SK-N-SH (cell line): ENCODE measurements at regions not wholly inside any gene's neighbourhood (a gene's known extent, or its start where the extent isn't known, plus 50 kb on each side); places are given as distances from the start of the nearest gene placed in this dataset.

ENCODE experiments used
- CTCF ChIA-PET: fragments of 300-600, 350-600 bp; formaldehyde crosslinking; extraction: SDS; loops from one replicate; lab custom pipeline; 2021; lab: Yijun Ruan, JAX
- POLR2A ChIA-PET: fragments of 350-600 bp; sonication (Branson Sonifier 250); formaldehyde crosslinking; extraction: SDS; loops from one replicate; lab custom pipeline; 2020; ENCODE audit warnings: antibody characterized with exemption, inconsistent platforms; lab: Yijun Ruan, JAX
- DNase-seq: peaks from one replicate; pipeline ENCODE4 v3.0.0; 2012
- H2AFZ ChIP-seq: fragments of 200-600 bp; sonication (generic); 2 replicates; pipeline ENCODE4 v1.8.1; 2016; ENCODE audit warnings: antibody characterized with exemption, mild to moderate bottlenecking, low read depth
- H3F3A ChIP-seq: fragments of 200-600 bp; sonication (generic); replicated peaks from 2 replicates; pipeline ENCODE3; 2016; ENCODE audit warnings: antibody characterized with exemption, mild to moderate bottlenecking; ENCODE audit not compliant: insufficient read depth
- H3K27ac ChIP-seq, 2 experiments: fragments of 200-500 bp in 1 of 2; fragments of 200-600 bp in 1 of 2; sonication (Bioruptor generic) in 1 of 2; sonication (generic), shearing (Covaris generic) in 1 of 2; 2 replicates each; pipeline versions ENCODE4 v1.5.1 to v1.6.1; 2014 to 2016; ENCODE audit warnings: low read depth in 2 of 2, inconsistent platforms in 1 of 2, low read length in 1 of 2, mild to moderate bottlenecking in 1 of 2, mixed read lengths in 1 of 2
- H3K27me3 ChIP-seq: fragments of 200-600 bp; sonication (generic), shearing (Covaris generic); 2 replicates; pipeline ENCODE4 v1.6.1; 2016; ENCODE audit warnings: mixed run types; ENCODE audit not compliant: insufficient read depth
- H3K36me3 ChIP-seq, 2 experiments: fragments of 200-500 bp in 1 of 2; fragments of 200-600 bp in 1 of 2; sonication (Bioruptor generic) in 1 of 2; sonication (generic) in 1 of 2; replicated peaks in 1 of 2; 2 replicates each; pipeline versions ENCODE3 to v1.5.1; 2014 to 2016; ENCODE audit warnings: low read length in 1 of 2, mild to moderate bottlenecking in 1 of 2; ENCODE audit not compliant: insufficient read depth in 2 of 2, control insufficient read depth in 1 of 2
- H3K4me1 ChIP-seq, 2 experiments: fragments of 200-500 bp in 1 of 2; fragments of 200-600 bp in 1 of 2; sonication (Bioruptor generic) in 1 of 2; sonication (generic), shearing (Covaris generic) in 1 of 2; 2 replicates each; pipeline versions ENCODE4 v1.5.1 to v1.6.1; 2014 to 2016; ENCODE audit warnings: low read depth in 1 of 2, low read length in 1 of 2, mixed run types in 1 of 2; ENCODE audit not compliant: insufficient read depth in 2 of 2, control insufficient read depth in 1 of 2
- H3K4me2 ChIP-seq: fragments of 200-600 bp; sonication (generic), shearing (Covaris generic); 2 replicates; pipeline ENCODE4 v1.6.1; 2017; ENCODE audit warnings: mixed run types
- H3K4me3 ChIP-seq, 2 experiments: fragments of 200-500 bp in 1 of 2; fragments of 200-600 bp in 1 of 2; sonication (Bioruptor generic) in 1 of 2; sonication (generic), shearing (Covaris generic) in 1 of 2; 2 replicates each; pipeline versions ENCODE4 v1.5.1 to v1.8.1; 2014 to 2016; ENCODE audit warnings: low read depth in 2 of 2, inconsistent platforms in 1 of 2, low read length in 1 of 2, mild to moderate bottlenecking in 1 of 2, mixed read lengths in 1 of 2, moderate library complexity in 1 of 2
- H3K79me2 ChIP-seq: fragments of 200-600 bp; sonication (generic); 2 replicates; pipeline ENCODE4 v1.8.1; 2017; ENCODE audit warnings: mild to moderate bottlenecking; ENCODE audit not compliant: insufficient read depth
- H3K9ac ChIP-seq: fragments of 200-600 bp; sonication (generic); 2 replicates; pipeline ENCODE4 v1.6.1; 2017; ENCODE audit warnings: mixed run types
- H3K9me2 ChIP-seq: fragments of 200-600 bp; sonication (generic); 2 replicates; pipeline ENCODE4 v1.6.1; 2017; ENCODE audit warnings: mixed run types
- H3K9me3 ChIP-seq: fragments of 200-600 bp; sonication (generic); 2 replicates; pipeline ENCODE4 v1.6.1; 2017; ENCODE audit warnings: mixed run types, mild to moderate bottlenecking, moderate library complexity
- H4K20me1 ChIP-seq: fragments of 200-600 bp; sonication (generic); 2 replicates; pipeline ENCODE4 v1.6.1; 2017; ENCODE audit warnings: mild to moderate bottlenecking, mixed run types; ENCODE audit not compliant: insufficient read depth
- FOXJ3 ChIP-seq: sonication (generic); formaldehyde crosslinking; IDR thresholded peaks from 2 replicates; pipeline ENCODE4 v1.5.1; 2020; ENCODE audit warnings: mild to moderate bottlenecking, missing genetic modification reagents
- FOXM1 ChIP-seq: IDR thresholded peaks from 2 replicates; pipeline ENCODE4 v1.4.0; 2012; ENCODE audit warnings: low read depth, mild to moderate bottlenecking
- GATA2 ChIP-seq: sonication (generic); formaldehyde crosslinking; IDR thresholded peaks from 2 replicates; pipeline ENCODE4 v1.5.0; 2020; ENCODE audit warnings: mild to moderate bottlenecking, missing genetic modification reagents
- NFIC ChIP-seq: IDR thresholded peaks from 2 replicates; pipeline ENCODE4 v1.4.0; 2012; ENCODE audit warnings: borderline replicate concordance
- POLR2AphosphoS5 ChIP-seq: IDR thresholded peaks from 2 replicates; pipeline ENCODE4 v1.6.1; 2012; ENCODE audit warnings: low read depth, low read length
- RAD21 ChIP-seq: IDR thresholded peaks from 2 replicates; pipeline ENCODE4 v1.6.1; 2012; ENCODE audit warnings: mild to moderate bottlenecking, low read length
- RCOR1 ChIP-seq: fragments of 150-350 bp; IDR thresholded peaks from 2 replicates; pipeline ENCODE4 v1.6.1; 2017; ENCODE audit warnings: antibody characterized with exemption, low read length
- SMC3 ChIP-seq: IDR thresholded peaks from 2 replicates; pipeline ENCODE4 v1.6.1; 2012; ENCODE audit warnings: low read depth, low read length, improper control_type of control experiment
- USF2 ChIP-seq: fragments of 150-350 bp; IDR thresholded peaks from 2 replicates; pipeline ENCODE4 v1.6.1; 2017; ENCODE audit warnings: antibody characterized with exemption, low read length, low read depth, borderline replicate concordance
- YY1 ChIP-seq: IDR thresholded peaks from 2 replicates; pipeline ENCODE4 v1.4.0; 2012; ENCODE audit warnings: low read depth, mild to moderate bottlenecking
- WGBS: methylation state at CpG from one replicate; pipeline ENCODE4 v1.1.6; 2017; ENCODE audit warnings: low lambda C conversion rate; 5-methylcytosine and 5-hydroxymethylcytosine counted together
- TF ChIP-seq, protein P1 (sequence below): IDR thresholded peaks from 2 replicates; pipeline ENCODE4 v1.4.0; 2012; ENCODE audit warnings: low read depth, borderline replicate concordance
- TF ChIP-seq, protein P2 (sequence below): IDR thresholded peaks from 2 replicates; pipeline ENCODE4 v1.4.0; 2012; ENCODE audit warnings: low read depth, borderline replicate concordance
- TF ChIP-seq, protein P3 (sequence below): fragments of 200-600 bp; sonication (generic); IDR thresholded peaks from 2 replicates; pipeline ENCODE4 v1.6.1; 2017; ENCODE audit warnings: antibody characterized with exemption, mild to moderate bottlenecking, moderate library complexity
- TF ChIP-seq, protein P4 (sequence below): IDR thresholded peaks from 2 replicates; pipeline ENCODE4 v1.4.0; 2012; ENCODE audit warnings: low read depth

DNA sequence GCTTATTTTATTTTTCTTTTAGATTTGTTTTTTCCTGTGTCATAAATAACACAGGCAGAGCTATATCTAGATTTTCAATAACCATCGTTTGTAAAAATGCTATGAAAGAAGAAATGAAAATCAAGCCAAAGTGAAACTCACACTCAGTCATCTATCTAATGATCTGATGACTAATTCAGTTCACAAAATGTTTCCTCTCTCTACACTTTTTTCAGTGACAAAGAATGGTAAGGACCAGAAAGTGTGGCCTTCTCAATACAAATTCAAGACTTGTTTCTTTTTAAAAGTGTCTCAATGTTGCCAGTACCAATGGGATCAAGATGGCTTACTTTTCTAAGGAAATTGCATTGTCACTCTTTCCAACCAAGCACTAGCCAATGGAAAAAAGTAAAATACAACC is 282.8 kb upstream of the PKN2 start:
- POLR2A ChIA-PET, result no interaction called here
- H4K20me1 ChIP-seq, result no peaks in the 10 kb centered on the region

More for the DNA sequence above, 282.8 kb upstream of the PKN2 start:
- H3K4me2 ChIP-seq, result no peak overlapping the region
- no peaks in the 10 kb centered on the region for H3K9me3 ChIP-seq
- H3K9me2 ChIP-seq, result no peaks in the 10 kb centered on the region
- no peaks in the 10 kb centered on the region for H3K4me1 ChIP-seq
- 2% methylated on average over 1 of the region's 1 CpG for WGBS
- no peak for TF ChIP-seq FOXJ3 (CRISPR knock-in tag)
- TF ChIP-seq, protein P1, sequence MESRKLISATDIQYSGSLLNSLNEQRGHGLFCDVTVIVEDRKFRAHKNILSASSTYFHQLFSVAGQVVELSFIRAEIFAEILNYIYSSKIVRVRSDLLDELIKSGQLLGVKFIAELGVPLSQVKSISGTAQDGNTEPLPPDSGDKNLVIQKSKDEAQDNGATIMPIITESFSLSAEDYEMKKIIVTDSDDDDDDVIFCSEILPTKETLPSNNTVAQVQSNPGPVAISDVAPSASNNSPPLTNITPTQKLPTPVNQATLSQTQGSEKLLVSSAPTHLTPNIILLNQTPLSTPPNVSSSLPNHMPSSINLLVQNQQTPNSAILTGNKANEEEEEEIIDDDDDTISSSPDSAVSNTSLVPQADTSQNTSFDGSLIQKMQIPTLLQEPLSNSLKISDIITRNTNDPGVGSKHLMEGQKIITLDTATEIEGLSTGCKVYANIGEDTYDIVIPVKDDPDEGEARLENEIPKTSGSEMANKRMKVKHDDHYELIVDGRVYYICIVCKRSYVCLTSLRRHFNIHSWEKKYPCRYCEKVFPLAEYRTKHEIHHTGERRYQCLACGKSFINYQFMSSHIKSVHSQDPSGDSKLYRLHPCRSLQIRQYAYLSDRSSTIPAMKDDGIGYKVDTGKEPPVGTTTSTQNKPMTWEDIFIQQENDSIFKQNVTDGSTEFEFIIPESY, result no peak
- no peak for TF ChIP-seq YY1
- TF ChIP-seq NFIC, result no peak
- TF ChIP-seq, protein P2, sequence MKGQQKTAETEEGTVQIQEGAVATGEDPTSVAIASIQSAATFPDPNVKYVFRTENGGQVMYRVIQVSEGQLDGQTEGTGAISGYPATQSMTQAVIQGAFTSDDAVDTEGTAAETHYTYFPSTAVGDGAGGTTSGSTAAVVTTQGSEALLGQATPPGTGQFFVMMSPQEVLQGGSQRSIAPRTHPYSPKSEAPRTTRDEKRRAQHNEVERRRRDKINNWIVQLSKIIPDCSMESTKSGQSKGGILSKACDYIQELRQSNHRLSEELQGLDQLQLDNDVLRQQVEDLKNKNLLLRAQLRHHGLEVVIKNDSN, result no peak
- TF ChIP-seq RCOR1, result no peak
- no peak for TF ChIP-seq GATA2
- TF ChIP-seq, protein P3, sequence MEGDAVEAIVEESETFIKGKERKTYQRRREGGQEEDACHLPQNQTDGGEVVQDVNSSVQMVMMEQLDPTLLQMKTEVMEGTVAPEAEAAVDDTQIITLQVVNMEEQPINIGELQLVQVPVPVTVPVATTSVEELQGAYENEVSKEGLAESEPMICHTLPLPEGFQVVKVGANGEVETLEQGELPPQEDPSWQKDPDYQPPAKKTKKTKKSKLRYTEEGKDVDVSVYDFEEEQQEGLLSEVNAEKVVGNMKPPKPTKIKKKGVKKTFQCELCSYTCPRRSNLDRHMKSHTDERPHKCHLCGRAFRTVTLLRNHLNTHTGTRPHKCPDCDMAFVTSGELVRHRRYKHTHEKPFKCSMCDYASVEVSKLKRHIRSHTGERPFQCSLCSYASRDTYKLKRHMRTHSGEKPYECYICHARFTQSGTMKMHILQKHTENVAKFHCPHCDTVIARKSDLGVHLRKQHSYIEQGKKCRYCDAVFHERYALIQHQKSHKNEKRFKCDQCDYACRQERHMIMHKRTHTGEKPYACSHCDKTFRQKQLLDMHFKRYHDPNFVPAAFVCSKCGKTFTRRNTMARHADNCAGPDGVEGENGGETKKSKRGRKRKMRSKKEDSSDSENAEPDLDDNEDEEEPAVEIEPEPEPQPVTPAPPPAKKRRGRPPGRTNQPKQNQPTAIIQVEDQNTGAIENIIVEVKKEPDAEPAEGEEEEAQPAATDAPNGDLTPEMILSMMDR, result no peak
- TF ChIP-seq POLR2AphosphoS5, result no peak
- TF ChIP-seq SMC3, result no peak
- no peak for TF ChIP-seq RAD21
- TF ChIP-seq USF2, result no peak
- TF ChIP-seq, protein P4, sequence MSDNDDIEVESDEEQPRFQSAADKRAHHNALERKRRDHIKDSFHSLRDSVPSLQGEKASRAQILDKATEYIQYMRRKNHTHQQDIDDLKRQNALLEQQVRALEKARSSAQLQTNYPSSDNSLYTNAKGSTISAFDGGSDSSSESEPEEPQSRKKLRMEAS, result no peak
- no peak for TF ChIP-seq FOXM1
- TF ChIP-seq, all 33 proteins: peak for 0
- Histone ChIP-seq H3K79me2 (no peaks in the 10 kb centered on the region), H3K27ac (no peak overlapping the region), H3K36me3 (no peaks in the 10 kb centered on the region), H3F3A (no peaks in the 10 kb centered on the region), H3K9ac (no peak overlapping the region), H3K27me3 (no peaks in the 10 kb centered on the region), H3K4me3 (no peak overlapping the region), H2AFZ (no peak overlapping the region)
- no peak for DNase-seq
- CTCF ChIA-PET, result no interaction called here
